ENCODE measurements at regions not wholly inside any gene's neighbourhood (a gene's known extent, or its start where the extent isn't known, plus 50 kb on each side); places are given as distances from the start of the nearest gene placed in this dataset.
"Not testable (repeated sequence)": the region's sequence is repeated elsewhere in the genome, so short reads cannot be mapped to it uniquely, and the experiment has no call there.

- DNase-seq (ENCODE audit: low read depth): no peak
Measured at GRCh38 chr5:167378894-167379723, 912.3 kb upstream of the WWC1 start.

- DNase-seq (ENCODE audit: low read depth): no peak
Measured at GRCh38 chr5:167381457-167381856, 910.0 kb upstream of the WWC1 start.

- no peak for DNase-seq (ENCODE audit: low read depth)
Measured at GRCh38 chr5:167389537-167389936, 901.9 kb upstream of the WWC1 start.

- DNase-seq (ENCODE audit: low read depth): not testable (repeated sequence)
Measured at GRCh38 chr5:167391286-167391685, 900.2 kb upstream of the WWC1 start.

GRCh38 chr5:167392240-167392639 lies 899.2 kb upstream of the WWC1 start:
- DNase-seq (ENCODE audit: low read depth): no peak

- no peak for DNase-seq (ENCODE audit: low read depth)
Measured at GRCh38 chr5:167393358-167393757, 898.1 kb upstream of the WWC1 start.

- no peak for DNase-seq (ENCODE audit: low read depth)
Measured at GRCh38 chr5:167402671-167403070, 888.8 kb upstream of the WWC1 start.

- DNase-seq (ENCODE audit: low read depth): no peak
Measured at GRCh38 chr5:167406513-167406912, 884.9 kb upstream of the WWC1 start.

- DNase-seq (ENCODE audit: low read depth): no peak
Measured at GRCh38 chr5:167412556-167412955, 878.9 kb upstream of the WWC1 start.

GRCh38 chr5:167413506-167413905 lies 877.9 kb upstream of the WWC1 start:
- no peak for DNase-seq (ENCODE audit: low read depth)

GRCh38 chr5:167414611-167415010 lies 876.8 kb upstream of the WWC1 start:
- DNase-seq (ENCODE audit: low read depth): no peak

GRCh38 chr5:167415779-167416746 lies 875.4 kb upstream of the WWC1 start:
- DNase-seq (ENCODE audit: low read depth): no peak

GRCh38 chr5:167417662-167418061 lies 873.8 kb upstream of the WWC1 start:
- no peak for DNase-seq (ENCODE audit: low read depth)

GRCh38 chr5:167425161-167425560 lies 866.3 kb upstream of the WWC1 start:
- no peak for DNase-seq (ENCODE audit: low read depth)

- no peak for DNase-seq (ENCODE audit: low read depth)
Measured at GRCh38 chr5:167426501-167426900, 864.9 kb upstream of the WWC1 start.

- DNase-seq (ENCODE audit: low read depth): not testable (repeated sequence)
Measured at GRCh38 chr5:167427641-167428040, 863.8 kb upstream of the WWC1 start.

- no peak for DNase-seq (ENCODE audit: low read depth)
Measured at GRCh38 chr5:167440846-167441245, 850.6 kb upstream of the WWC1 start.

GRCh38 chr5:167442922-167443321 lies 848.5 kb upstream of the WWC1 start:
- DNase-seq (ENCODE audit: low read depth): no peak

GRCh38 chr5:167447466-167448375 lies 843.7 kb upstream of the WWC1 start:
- no peak for DNase-seq (ENCODE audit: low read depth)

GRCh38 chr5:167448376-167448775 lies 843.1 kb upstream of the WWC1 start:
- DNase-seq (ENCODE audit: low read depth): no peak

GRCh38 chr5:167451076-167451475 lies 840.4 kb upstream of the WWC1 start:
- DNase-seq (ENCODE audit: low read depth): no peak

All from myocyte (in vitro differentiated cells).